HG03439 (cell line): ENCODE measurements at regions not wholly inside any gene's neighbourhood (a gene's known extent, or its start where the extent isn't known, plus 50 kb on each side); places are given as distances from the start of the nearest gene placed in this dataset.

Source experiments
- ATAC-seq: cut with Tn5 transposase; IDR thresholded peaks from one replicate; pipeline ENCODE4 v1.9.1; 2021; ENCODE audit warnings: mild to moderate bottlenecking, moderate library complexity; ENCODE audit not compliant: unreplicated experiment

- ATAC-seq, result no peak
Observed at GRCh38 chr20:54356801-54357200, 118.6 kb upstream of the DOK5 start.

GRCh38 chr20:54361475-54361874 lies 113.9 kb upstream of the DOK5 start:
- no peak for ATAC-seq

- no peak for ATAC-seq
Observed at GRCh38 chr20:54362283-54362682, 113.1 kb upstream of the DOK5 start.

DNA sequence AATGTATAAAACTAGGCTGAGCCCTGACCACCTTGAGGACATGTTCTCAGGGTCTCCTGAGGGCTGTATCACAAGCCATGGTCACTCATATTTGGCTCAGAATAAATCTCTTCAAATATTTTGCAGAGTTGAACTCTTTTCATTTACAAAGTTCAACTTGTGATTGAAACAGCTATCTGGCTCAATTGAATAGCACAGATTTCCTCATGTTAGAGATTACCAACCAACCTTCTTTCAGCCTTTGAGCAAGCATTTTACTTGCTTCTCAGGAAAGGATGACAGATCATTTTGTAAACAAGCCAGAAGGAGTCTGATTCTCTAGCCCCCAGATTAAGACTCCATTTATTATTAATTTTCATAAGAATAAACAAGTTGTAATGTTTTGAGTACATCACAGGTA lies 111.0 kb upstream of the DOK5 start:
- no peak for ATAC-seq

DNA sequence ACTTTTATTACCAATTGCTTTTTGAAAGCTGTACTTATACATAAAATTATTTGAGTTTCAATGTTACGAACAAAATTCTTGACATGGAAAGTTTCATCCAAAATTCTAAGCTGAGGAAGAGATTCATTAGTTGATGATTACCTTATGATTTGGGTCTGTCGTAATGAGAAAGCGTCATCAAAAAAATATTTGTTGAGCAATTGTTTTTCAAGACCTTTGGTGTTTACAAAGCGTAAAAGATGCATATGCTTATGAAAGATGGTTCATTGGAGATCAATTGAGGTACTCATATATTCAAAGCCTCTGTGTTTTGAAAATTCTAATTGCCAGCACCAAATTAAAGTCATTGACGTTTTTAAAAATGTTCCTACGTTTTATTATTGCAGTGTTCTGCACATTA lies 110.5 kb upstream of the DOK5 start:
- no peak for ATAC-seq

DNA sequence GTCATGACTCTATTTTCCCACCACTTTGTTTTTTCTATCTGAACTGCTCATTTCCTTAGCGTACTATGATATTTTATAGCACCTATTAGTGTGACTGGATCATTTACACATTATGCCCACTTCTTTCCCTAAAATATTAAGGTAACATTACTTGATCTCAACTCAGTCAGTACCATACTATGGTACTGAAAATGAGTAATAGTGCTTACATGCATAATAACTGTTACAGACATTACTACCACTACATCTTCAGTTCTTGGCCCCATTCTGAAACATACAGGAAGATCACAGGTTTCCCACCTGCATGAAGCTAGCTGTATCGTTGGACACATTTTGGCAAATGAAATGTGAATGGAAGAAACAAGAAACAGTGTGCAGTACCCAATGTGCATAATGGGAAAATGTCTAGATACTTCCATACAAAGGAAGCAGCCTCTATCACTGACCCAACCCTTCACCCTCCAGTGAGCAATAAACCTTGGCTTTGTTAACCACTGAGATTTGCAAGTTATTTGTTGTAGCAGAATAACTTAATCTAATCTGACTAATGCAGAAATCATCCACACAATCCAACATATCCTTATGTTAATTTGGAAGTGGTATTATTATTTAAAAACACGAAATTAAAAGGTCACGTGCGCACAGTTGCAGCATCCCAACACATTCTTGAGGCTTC lies 108.6 kb upstream of the DOK5 start:
- ATAC-seq, result no peak

DNA sequence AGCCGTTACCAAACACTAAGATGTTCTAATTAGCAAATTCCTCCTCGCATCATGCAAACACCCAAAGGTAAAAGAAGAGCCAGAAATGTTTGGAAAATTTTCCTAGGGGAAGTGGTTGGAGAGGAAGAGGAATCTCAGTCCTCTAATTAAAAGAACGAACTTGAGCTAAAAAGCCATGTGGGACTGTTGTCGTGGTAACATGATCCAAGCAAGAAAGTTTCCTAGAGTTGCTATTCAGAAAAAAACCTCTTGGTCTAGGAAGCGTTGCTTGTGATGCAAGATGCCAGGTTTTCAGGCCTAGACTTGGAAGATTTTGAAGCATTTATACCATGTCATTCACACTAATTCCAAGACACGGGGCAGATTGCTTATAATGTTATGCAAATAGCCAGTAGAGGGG lies 106.8 kb upstream of the DOK5 start:
- no peak for ATAC-seq

- no peak for ATAC-seq
Observed at GRCh38 chr20:54372313-54372712, 103.1 kb upstream of the DOK5 start.

- ATAC-seq, result no peak
Observed at GRCh38 chr20:54377992-54378773, 97.2 kb upstream of the DOK5 start.

GRCh38 chr20:54379893-54380584 lies 95.4 kb upstream of the DOK5 start:
- ATAC-seq, result no peak

- no peak for ATAC-seq
Observed at GRCh38 chr20:54382419-54382818, 93.0 kb upstream of the DOK5 start.

- ATAC-seq, result no peak
Observed at GRCh38 chr20:54385746-54386145, 89.6 kb upstream of the DOK5 start.

- ATAC-seq, result no peak
Observed at GRCh38 chr20:54389596-54390280, 85.7 kb upstream of the DOK5 start.

DNA sequence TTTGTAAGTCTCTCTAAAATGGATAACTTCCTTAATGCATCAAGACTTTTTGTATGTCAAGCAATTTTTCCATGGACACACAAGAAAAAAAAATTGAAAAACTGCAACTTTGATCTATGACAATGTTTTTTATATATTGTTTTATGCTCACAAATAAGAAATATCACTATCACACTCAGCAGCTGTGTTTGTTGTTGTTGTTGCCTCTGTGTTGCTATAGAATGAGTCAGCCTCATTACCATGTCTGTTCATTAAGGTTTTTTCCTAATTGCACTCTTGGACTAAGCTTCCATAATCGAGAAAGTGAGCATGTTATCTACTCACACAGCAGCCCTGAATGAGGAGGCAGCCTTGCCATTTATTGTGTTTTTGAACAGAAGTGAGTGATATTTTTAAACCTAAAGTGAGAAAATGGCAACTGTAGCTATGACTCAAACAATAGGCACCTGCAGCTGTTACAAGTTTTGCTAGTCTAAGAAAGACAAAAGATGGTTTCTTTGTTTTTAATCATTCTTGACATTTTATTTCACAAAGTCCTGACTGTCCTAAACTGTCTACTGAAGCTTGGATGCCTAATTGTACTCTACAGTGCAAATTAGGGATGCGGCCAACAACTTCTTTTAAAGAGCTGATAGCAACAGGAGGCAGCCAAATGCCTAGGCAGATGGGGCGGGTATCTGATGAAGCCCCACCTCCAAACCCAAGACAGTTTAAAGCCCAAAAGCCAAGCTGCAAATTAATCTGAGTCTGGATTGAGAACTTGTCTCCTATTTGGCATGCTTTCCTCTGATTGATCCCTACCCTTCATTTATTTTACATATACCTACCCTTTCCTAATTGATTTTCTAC lies 77.9 kb upstream of the DOK5 start:
- no peak for ATAC-seq

DNA sequence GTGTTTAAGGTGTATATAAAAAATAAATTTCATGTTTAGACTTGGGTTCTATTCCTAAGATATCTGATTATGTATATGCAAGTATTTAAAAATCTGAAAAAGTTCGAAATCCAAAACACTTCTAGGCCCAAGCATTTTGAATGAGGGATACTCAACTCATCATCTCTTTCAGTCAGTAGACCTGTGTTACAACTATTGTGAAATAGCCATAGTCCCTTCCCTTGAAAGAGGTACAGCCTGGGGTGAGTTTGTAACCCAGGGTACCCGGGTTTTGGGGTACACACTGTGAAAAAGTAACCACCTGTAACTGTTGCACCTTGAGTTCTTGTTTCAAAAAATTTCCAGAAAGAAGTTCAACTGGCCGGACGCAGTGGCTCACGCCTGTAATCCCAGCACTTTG lies 76.6 kb upstream of the DOK5 start:
- no peak for ATAC-seq

DNA sequence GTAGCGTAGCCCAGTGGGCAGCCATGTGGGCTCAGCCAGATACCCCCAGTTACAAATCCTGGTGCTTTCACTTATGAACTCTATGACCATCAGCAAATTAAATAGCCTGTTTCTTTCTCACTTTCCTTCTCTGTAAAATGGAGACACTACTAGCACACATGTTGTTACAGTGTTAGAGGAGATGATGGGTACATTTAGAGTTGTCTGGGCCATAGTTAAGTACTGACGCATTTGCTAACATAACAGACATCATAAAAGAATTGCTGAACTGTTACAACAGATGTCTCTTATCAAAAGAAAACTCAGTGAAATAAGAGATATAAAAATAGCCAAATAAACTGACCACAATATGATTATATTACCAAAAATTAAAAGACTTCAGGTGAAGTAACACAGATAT lies 69.9 kb upstream of the DOK5 start:
- ATAC-seq, result no peak

DNA sequence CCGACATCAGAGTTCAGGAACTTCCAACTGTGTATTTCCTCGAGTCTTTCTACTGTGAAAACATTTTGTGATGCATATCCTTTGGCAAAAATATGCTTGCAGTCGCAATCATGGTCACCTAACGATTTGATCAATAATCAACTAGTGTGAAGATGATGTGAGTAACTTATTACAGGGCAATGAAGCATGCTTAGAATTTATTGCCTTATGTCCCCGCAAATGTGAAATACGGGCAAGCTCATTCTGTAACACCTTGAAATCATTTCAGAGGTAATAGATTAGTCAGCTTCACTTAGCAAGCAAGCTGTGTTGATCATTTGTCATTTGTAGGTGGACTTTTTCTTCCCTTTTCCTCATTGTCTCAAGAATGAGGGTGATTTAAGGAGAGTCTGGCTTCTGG lies 67.9 kb upstream of the DOK5 start:
- no peak for ATAC-seq

DNA sequence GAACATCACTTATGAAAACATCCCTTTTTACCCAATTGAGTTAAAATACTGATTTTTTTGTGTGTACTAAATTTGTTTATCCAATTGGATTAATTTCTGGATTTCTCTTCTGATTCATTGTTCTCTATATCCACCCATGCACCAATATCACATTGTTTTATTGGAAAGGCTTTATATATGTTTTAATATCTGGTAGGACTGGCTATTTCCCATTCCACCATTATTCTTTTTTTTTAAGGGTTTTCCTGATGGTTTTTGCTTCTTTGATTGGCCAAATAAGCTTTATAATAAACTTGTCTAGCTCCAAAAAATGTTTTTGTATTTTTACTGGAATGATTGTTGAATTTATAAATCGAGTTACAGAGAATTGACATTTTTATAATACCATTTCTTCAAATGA lies 59.4 kb upstream of the DOK5 start:
- no peak for ATAC-seq

DNA sequence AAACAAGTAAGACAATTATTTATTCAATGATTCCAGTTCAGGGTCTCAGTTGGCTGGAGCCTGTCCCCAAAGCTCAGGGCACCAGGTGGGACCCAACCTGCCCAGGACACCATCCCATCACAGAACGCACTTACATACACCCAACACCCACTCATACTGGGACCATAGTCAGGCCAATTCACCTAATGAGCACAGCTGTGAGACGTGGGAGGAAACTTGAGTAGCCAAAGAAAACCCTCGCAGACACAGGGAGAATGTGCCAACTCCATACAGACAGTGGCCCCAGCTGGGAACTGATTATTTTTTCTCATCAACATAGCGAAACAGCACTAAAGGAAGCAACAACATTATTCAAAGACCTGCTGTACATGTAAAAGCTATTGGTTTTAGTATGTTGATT lies 58.6 kb upstream of the DOK5 start:
- no peak for ATAC-seq

DNA sequence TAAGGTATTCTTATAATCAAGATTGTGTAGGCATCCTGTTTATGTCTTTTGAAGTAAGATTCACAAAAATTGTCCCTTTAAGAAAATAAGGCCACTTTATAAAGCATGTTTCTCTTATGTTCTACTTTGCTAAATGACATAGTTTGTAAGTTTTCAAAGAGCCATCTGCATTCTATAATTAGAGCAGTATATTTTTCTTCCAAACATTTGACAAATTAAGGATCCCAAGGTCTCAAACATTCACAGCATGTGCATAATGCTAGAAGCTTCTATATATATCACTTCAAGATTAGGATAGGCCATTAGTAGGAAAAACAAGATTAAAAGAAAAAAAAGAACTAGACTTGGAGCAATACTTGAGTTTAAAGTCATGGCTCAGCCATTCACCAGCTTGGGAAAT lies 55.9 kb upstream of the DOK5 start:
- no peak for ATAC-seq
